T-cell (primary cell): ENCODE measurements at regions not wholly inside any gene's neighbourhood (a gene's known extent, or its start where the extent isn't known, plus 50 kb on each side); places are given as distances from the start of the nearest gene placed in this dataset.

Experiments
- ATAC-seq, 4 experiments: fragments of 200-7000 bp in 3 of 4; fragments of 150-1000 bp in 1 of 4; cut with Tn5 transposase; replicated peaks in 1 of 4; 1 replicate in 3 of 4; 2 replicates in 1 of 4; pipeline ENCODE4 v1.10.0; 2021; ENCODE audit warnings: moderate library complexity in 3 of 4, mild to moderate bottlenecking in 2 of 4, moderate number of reproducible peaks in 1 of 4
- CTCF ChIA-PET, 2 donors: fragments of 300-600 bp; sonication (Branson Sonifier 250); formaldehyde crosslinking; loops; one replicate each; lab custom pipeline; 2022; ENCODE audit warnings: antibody characterized with exemption in 2 of 2; lab: Charles Lee
- POLR2A ChIA-PET, 2 donors: fragments of 300-600 bp; sonication (Branson Sonifier 250); formaldehyde crosslinking; loops; one replicate each; lab custom pipeline; 2022; ENCODE audit warnings: antibody characterized with exemption in 2 of 2; lab: Charles Lee
- DNase-seq, 35 experiments: peaks; one replicate each; pipeline versions ENCODE4 v3.0.0 to v3.0.0-alpha.2; 2013 to 2023
- H3K27ac ChIP-seq: one replicate; pipeline ENCODE4 v1.5.1; 2013; ENCODE audit warnings: low read length
- H3K27me3 ChIP-seq, 2 experiments: replicated peaks in 1 of 2; 1 replicate in 1 of 2; 2 replicates in 1 of 2; pipeline versions ENCODE4 v1.6.1 to v1.7.0; 2013; ENCODE audit warnings: low read length in 1 of 2, mixed read lengths in 1 of 2; ENCODE audit not compliant: control insufficient read depth in 2 of 2, insufficient read depth in 2 of 2; ENCODE audit errors: extremely low read depth in 1 of 2
- H3K36me3 ChIP-seq, 2 donors: 1 replicate in 1 of 2; 2 replicates in 1 of 2; pipeline versions ENCODE4 v1.6.1 to v1.7.0; 2013; ENCODE audit warnings: low read length in 1 of 2; ENCODE audit not compliant: control insufficient read depth in 2 of 2, insufficient read depth in 1 of 2; ENCODE audit errors: extremely low read depth in 1 of 2
- H3K4me1 ChIP-seq, 2 experiments: 1 replicate in 1 of 2; 2 replicates in 1 of 2; pipeline versions ENCODE4 v1.6.1 to v1.7.0; 2013; ENCODE audit warnings: low read length in 2 of 2, mixed read lengths in 1 of 2; ENCODE audit not compliant: insufficient read depth in 2 of 2, control insufficient read depth in 1 of 2; ENCODE audit errors: extremely low read depth in 1 of 2
- H3K4me3 ChIP-seq, 2 donors: 1 replicate in 1 of 2; 2 replicates in 1 of 2; pipeline versions ENCODE4 v1.5.1 to v1.7.0; 2013; ENCODE audit warnings: mild to moderate bottlenecking in 2 of 2, low read length in 1 of 2, moderate library complexity in 1 of 2; ENCODE audit not compliant: control insufficient read depth in 1 of 2; ENCODE audit errors: extremely low read depth in 1 of 2
- H3K9me3 ChIP-seq: 2 replicates; pipeline ENCODE4 v1.7.0; 2013
- H3K27ac Mint-ChIP-seq, 2 donors: one replicate each; pipeline ENCODE4 v1.8.0; 2020 to 2021; ENCODE audit warnings: mild to moderate bottlenecking in 2 of 2, mixed read lengths in 2 of 2
- H3K27me3 Mint-ChIP-seq, 2 donors: one replicate each; pipeline ENCODE4 v1.8.0; 2021 to 2022; ENCODE audit warnings: mixed read lengths in 2 of 2
- H3K36me3 Mint-ChIP-seq: one replicate; pipeline ENCODE4 v1.8.0; 2021; ENCODE audit warnings: mixed read lengths
- H3K4me1 Mint-ChIP-seq, 3 donors: one replicate each; pipeline ENCODE4 v1.8.0; 2020 to 2022; ENCODE audit warnings: mixed read lengths in 3 of 3, mild to moderate bottlenecking in 1 of 3
- H3K4me3 Mint-ChIP-seq, 3 donors: one replicate each; pipeline ENCODE4 v1.8.0; 2020 to 2022; ENCODE audit warnings: mild to moderate bottlenecking in 3 of 3, mixed read lengths in 3 of 3, moderate library complexity in 3 of 3
- H3K9me3 Mint-ChIP-seq, 3 donors: one replicate each; pipeline ENCODE4 v1.8.0; 2020 to 2022; ENCODE audit warnings: mixed read lengths in 3 of 3
- WGBS: methylation state at CpG from one replicate; pipeline ENCODE4 v1.1.5; 2013; ENCODE audit warnings: missing lambda C conversion rate; ENCODE audit not compliant: insufficient coverage; 5-methylcytosine and 5-hydroxymethylcytosine counted together

DNA sequence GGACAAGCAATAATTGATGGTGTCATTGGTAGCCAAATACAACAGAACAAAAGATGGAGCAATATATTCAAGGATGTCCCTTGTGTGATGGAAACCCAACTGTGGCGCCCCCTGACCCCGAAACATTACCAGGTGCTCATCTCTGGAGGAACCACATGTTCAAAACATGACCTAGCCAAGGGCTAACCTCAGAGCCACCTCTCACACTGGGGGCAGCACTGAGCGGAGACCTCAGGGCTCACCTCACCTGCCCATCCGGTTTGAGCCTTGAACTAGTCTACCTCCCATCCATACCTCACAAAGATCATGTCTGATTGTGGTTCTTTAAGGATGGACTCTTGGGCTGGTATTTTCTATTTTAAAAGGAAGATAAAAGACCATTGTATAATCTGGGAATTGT, 314.4 kb upstream of the CDH7 start:
- Mint-ChIP-seq H3K27ac (no peak overlapping the region), H3K4me3 (no peak overlapping the region), H3K4me1 (no peaks in the 10 kb centered on the region), H3K27me3 (no peaks in the 10 kb centered on the region), H3K36me3 (no peaks in the 10 kb centered on the region), H3K9me3 (peaks cover 7 to 13% (median 12%) of the 10 kb centered on the region in 3 donors)
- Histone ChIP-seq H3K9me3 (no peaks in the 10 kb centered on the region), H3K27me3 (no peaks in the 10 kb centered on the region), H3K4me3 (no peak overlapping the region), H3K27ac (no peak overlapping the region), H3K4me1 (no peaks in the 10 kb centered on the region), H3K36me3 (no peaks in the 10 kb centered on the region)
- ATAC-seq = no peak
- POLR2A ChIA-PET = no interaction called here
- 53% methylated on average over 2 of the region's 4 CpGs for WGBS
- CTCF ChIA-PET = no interaction called here
- no peak for DNase-seq

DNA sequence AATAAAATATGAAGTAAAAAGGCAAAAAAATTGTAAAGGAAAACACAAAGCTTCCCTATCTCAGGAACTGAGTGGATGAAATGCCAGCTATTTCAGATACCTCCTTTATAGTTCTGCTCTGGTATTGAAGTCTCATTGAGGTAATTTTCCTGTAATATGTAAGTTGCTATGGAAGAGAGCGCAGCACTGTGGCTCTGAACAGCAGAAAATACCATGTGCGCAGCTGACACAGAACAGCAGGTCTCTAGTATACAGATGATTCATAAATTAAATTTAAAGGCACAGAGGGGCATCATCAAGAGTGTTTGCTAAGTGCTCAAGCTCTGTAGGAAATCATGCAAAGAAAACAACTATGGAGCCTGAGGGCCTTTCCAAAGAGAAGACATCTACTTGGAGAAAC, 315.3 kb upstream of the CDH7 start:
- Mint-ChIP-seq H3K4me1 (no peaks in the 10 kb centered on the region), H3K9me3 (peaks cover 2 to 7% (median 6%) of the 10 kb centered on the region in 3 donors), H3K27me3 (no peaks in the 10 kb centered on the region), H3K27ac (no peak overlapping the region), H3K4me3 (no peak overlapping the region), H3K36me3 (no peaks in the 10 kb centered on the region)
- 100% methylated on average over 2 of the region's 2 CpGs for WGBS
- H3K27ac ChIP-seq = no peak overlapping the region
- CTCF ChIA-PET = no interaction called here
- no peaks in the 10 kb centered on the region for H3K27me3 ChIP-seq
- POLR2A ChIA-PET = no interaction called here
- DNase-seq (no peak), ATAC-seq (no peak)
- no peaks in the 10 kb centered on the region for H3K36me3 ChIP-seq
- no peaks in the 10 kb centered on the region for H3K9me3 ChIP-seq
- no peaks in the 10 kb centered on the region for H3K4me1 ChIP-seq
- H3K4me3 ChIP-seq = no peak overlapping the region

DNA sequence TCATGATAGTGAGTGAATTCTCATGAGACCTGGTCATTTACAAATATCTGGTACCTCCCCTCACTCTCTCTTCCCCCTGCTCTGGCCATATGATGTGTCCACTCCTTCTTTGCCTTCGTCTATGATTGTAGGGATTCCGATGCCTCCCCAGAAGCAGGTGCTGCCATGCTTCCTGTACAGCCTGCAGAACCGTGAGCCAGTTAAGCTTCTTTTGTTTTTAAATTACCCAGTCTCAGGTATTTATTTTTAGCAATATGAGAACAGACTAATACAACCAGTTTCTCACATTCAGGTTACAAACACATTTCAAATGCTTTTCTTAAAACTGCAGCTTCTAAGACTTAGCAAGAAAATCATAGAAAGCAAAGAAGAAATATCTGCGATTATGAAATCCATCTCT, 321.2 kb upstream of the CDH7 start:
- ATAC-seq (no peak), DNase-seq (no peak)
- no peaks in the 10 kb centered on the region for H3K4me1 Mint-ChIP-seq
- Histone ChIP-seq H3K9me3 (no peaks in the 10 kb centered on the region), H3K27ac (no peak overlapping the region), H3K4me3 (no peak overlapping the region), H3K4me1 (no peaks in the 10 kb centered on the region), H3K27me3 (no peaks in the 10 kb centered on the region), H3K36me3 (no peaks in the 10 kb centered on the region)
- H3K27ac Mint-ChIP-seq = no peak overlapping the region
- H3K27me3 Mint-ChIP-seq = no peaks in the 10 kb centered on the region
- no peaks in the 10 kb centered on the region for H3K36me3 Mint-ChIP-seq
- no peak overlapping the region for H3K4me3 Mint-ChIP-seq
- peaks cover 3 to 11% (median 9%) of the 10 kb centered on the region in 3 donors for H3K9me3 Mint-ChIP-seq
- POLR2A ChIA-PET = no interaction called here
- WGBS = no CpG with 5 or more reads among the region's 4 CpGs
- CTCF ChIA-PET = interaction anchor here in 1 of 2 donors (0.6 kb wide), 2 partner anchors 8 to 9 kb away, joined by 3 read pairs; no protein-coding TSS in a partner anchor

DNA sequence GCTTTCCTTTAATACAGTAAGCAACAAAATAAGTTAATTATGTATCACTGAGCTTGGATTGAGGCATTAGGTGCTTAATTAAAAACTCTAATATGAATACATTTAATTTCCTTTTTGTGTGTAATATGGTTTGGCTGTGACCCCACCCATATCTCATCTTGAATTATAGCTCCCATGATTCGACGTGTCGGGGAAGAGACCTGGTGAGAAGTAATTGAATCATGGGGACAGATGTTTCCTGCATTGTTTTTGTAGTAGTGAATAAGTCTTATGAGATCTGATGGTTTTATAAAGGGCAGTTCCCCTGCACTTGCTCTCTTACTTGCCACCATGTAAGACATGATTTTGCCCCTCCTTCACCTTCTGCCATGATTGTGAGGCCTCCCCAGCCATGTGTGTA, 325.4 kb upstream of the CDH7 start:
- no peaks in the 10 kb centered on the region for H3K36me3 ChIP-seq
- no peaks in the 10 kb centered on the region for H3K9me3 ChIP-seq
- ATAC-seq (no peak), DNase-seq (no peak)
- no peaks in the 10 kb centered on the region for H3K4me1 ChIP-seq
- Mint-ChIP-seq H3K36me3 (no peaks in the 10 kb centered on the region), H3K9me3 (peaks cover 7 to 15% (median 8%) of the 10 kb centered on the region in 3 donors), H3K4me1 (no peaks in the 10 kb centered on the region), H3K27ac (no peak overlapping the region), H3K27me3 (no peaks in the 10 kb centered on the region), H3K4me3 (no peak overlapping the region)
- ChIA-PET POLR2A (no interaction called here), CTCF (no interaction called here)
- WGBS = no CpG with 5 or more reads among the region's 3 CpGs
- no peak overlapping the region for H3K4me3 ChIP-seq
- H3K27me3 ChIP-seq = no peaks in the 10 kb centered on the region
- H3K27ac ChIP-seq = no peak overlapping the region

DNA sequence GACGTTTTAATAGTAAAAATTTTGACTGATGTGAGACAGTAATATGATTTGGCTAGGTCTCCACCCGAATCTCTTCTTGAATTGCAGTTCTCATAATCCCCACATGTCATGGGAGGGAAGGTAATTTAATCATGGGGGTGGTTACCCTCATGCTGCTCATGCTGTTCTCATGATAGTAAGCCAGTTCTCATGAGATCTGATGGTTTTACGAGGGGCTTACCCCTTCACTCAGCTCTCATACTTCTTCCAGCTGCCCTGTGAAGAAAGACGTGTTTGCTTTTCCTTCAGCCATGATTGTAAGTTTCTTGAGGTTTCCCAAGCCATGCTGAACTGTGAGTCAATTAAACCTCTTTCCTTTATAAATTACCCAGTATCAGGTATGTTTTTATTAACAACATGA, 327.0 kb upstream of the CDH7 start:
- Histone ChIP-seq H3K9me3 (no peaks in the 10 kb centered on the region), H3K36me3 (no peaks in the 10 kb centered on the region), H3K27me3 (no peaks in the 10 kb centered on the region), H3K27ac (no peak overlapping the region), H3K4me3 (no peak overlapping the region), H3K4me1 (no peaks in the 10 kb centered on the region)
- peaks cover 7 to 16% (median 8%) of the 10 kb centered on the region in 3 donors for H3K9me3 Mint-ChIP-seq
- H3K4me1 Mint-ChIP-seq = no peaks in the 10 kb centered on the region
- no peak for DNase-seq
- ATAC-seq = no peak
- H3K4me3 Mint-ChIP-seq = no peak overlapping the region
- no peaks in the 10 kb centered on the region for H3K36me3 Mint-ChIP-seq
- no peaks in the 10 kb centered on the region for H3K27me3 Mint-ChIP-seq
- POLR2A ChIA-PET = no interaction called here
- WGBS = no CpG with 5 or more reads among the region's 4 CpGs
- no peak overlapping the region for H3K27ac Mint-ChIP-seq
- CTCF ChIA-PET = no interaction called here

DNA sequence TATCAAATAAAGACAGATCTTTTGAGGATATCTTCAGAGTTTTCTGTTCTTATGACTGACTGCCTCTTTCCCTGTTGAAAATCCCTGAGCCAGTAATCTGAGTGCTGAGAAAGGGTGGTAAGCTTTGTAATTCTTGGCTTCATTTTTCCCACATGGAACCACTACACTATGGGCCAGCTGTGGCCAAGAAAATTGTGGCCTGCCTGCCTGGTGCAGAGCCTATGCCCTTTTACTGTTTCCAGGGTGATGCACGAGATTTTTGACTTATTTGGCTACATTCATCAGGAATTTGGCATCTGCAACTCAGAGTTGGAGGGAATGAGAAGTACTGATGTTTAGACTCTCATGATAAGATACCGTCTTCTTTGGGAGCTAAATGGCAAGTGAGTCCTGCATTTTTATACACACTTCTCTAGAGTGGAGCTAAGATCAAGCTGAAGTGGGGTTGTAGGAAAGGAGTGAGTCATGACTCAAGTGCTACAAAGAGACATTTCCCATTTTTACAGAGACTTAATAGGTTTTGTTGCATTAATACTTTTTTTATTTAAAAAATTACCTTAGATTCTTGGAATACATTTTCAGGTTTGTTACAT, 328.2 kb upstream of the CDH7 start:
- Mint-ChIP-seq H3K36me3 (no peaks in the 10 kb centered on the region), H3K27ac (no peak overlapping the region), H3K27me3 (no peaks in the 10 kb centered on the region), H3K4me1 (no peaks in the 10 kb centered on the region), H3K9me3 (peaks cover 7 to 13% (median 7%) of the 10 kb centered on the region in 3 donors), H3K4me3 (no peak overlapping the region)
- H3K9me3 ChIP-seq = no peaks in the 10 kb centered on the region
- no peaks in the 10 kb centered on the region for H3K27me3 ChIP-seq
- ChIA-PET CTCF (no interaction called here), POLR2A (no interaction called here)
- 43% methylated on average over 1 of the region's 2 CpGs for WGBS
- H3K27ac ChIP-seq = no peak overlapping the region
- no peak overlapping the region for H3K4me3 ChIP-seq
- H3K4me1 ChIP-seq = no peaks in the 10 kb centered on the region
- no peaks in the 10 kb centered on the region for H3K36me3 ChIP-seq
- ATAC-seq (no peak), DNase-seq (no peak)

DNA sequence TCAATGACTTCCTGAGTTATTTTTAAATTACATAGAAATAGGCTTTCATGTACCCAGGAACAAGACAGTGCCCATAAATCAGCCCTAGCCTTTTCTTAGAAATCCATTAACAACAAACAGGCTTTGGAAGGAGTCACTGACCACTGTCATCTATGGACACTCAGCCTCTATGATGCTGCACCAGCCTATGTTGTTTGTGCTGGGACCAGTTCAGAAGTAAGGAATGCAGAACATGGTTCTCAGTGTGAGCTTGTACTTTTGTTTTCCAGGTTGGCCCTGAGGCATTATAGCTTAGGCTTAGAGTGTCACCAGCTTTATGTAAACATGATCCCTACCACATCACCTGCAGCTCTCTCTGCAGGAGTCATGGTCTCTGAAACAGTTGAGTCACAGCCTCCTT, 335.7 kb upstream of the CDH7 start:
- no peak overlapping the region for H3K27ac ChIP-seq
- H3K27me3 ChIP-seq = no peaks in the 10 kb centered on the region
- H3K36me3 Mint-ChIP-seq = no peaks in the 10 kb centered on the region
- no peak overlapping the region for H3K4me3 Mint-ChIP-seq
- DNase-seq = no peak
- ChIA-PET CTCF (no interaction called here), POLR2A (no interaction called here)
- no peaks in the 10 kb centered on the region for H3K4me1 Mint-ChIP-seq
- ATAC-seq = no peak
- H3K4me1 ChIP-seq = no peaks in the 10 kb centered on the region
- no peaks in the 10 kb centered on the region for H3K9me3 ChIP-seq
- H3K27ac Mint-ChIP-seq = no peak overlapping the region
- H3K9me3 Mint-ChIP-seq = peaks cover 2 to 8% (median 4%) of the 10 kb centered on the region in 3 donors
- no peaks in the 10 kb centered on the region for H3K27me3 Mint-ChIP-seq
- no peaks in the 10 kb centered on the region for H3K36me3 ChIP-seq
- no peak overlapping the region for H3K4me3 ChIP-seq
